Mesothelial cell of epicardium (in vitro differentiated cells): ENCODE measurements at regions not wholly inside any gene's neighbourhood (a gene's known extent, or its start where the extent isn't known, plus 50 kb on each side); places are given as distances from the start of the nearest gene placed in this dataset.
"Not testable (repeated sequence)": the region's sequence is repeated elsewhere in the genome, so short reads cannot be mapped to it uniquely, and the experiment has no call there.

Experiments used
- DNase-seq, 2 experiments: peaks; one replicate each; pipeline ENCODE4 v3.0.0; 2021; ENCODE audit warnings: low spot score in 2 of 2; ENCODE audit not compliant: unreplicated experiment in 2 of 2
- H3K27ac Mint-ChIP-seq: 2 replicates; pipeline ENCODE4 v1.8.0; 2021; ENCODE audit warnings: mixed read lengths
- H3K27me3 Mint-ChIP-seq: 2 replicates; pipeline ENCODE4 v1.8.0; 2021; ENCODE audit warnings: low read depth, mixed read lengths
- H3K36me3 Mint-ChIP-seq: 2 replicates; pipeline ENCODE4 v1.8.0; 2021; ENCODE audit warnings: mixed read lengths
- H3K4me1 Mint-ChIP-seq: 2 replicates; pipeline ENCODE4 v1.8.0; 2021; ENCODE audit warnings: mixed read lengths
- H3K4me3 Mint-ChIP-seq: 2 replicates; pipeline ENCODE4 v1.8.0; 2021; ENCODE audit warnings: mild to moderate bottlenecking, moderate library complexity, mixed read lengths
- H3K9me3 Mint-ChIP-seq: 2 replicates; pipeline ENCODE4 v1.8.0; 2021; ENCODE audit warnings: mixed read lengths
- CTCF ChIP-seq: fragments of 200-600 bp; sonication (generic); IDR thresholded peaks from one replicate; pipeline ENCODE4 v1.5.0; 2021; ENCODE audit warnings: antibody characterized with exemption; ENCODE audit not compliant: unreplicated experiment

DNA sequence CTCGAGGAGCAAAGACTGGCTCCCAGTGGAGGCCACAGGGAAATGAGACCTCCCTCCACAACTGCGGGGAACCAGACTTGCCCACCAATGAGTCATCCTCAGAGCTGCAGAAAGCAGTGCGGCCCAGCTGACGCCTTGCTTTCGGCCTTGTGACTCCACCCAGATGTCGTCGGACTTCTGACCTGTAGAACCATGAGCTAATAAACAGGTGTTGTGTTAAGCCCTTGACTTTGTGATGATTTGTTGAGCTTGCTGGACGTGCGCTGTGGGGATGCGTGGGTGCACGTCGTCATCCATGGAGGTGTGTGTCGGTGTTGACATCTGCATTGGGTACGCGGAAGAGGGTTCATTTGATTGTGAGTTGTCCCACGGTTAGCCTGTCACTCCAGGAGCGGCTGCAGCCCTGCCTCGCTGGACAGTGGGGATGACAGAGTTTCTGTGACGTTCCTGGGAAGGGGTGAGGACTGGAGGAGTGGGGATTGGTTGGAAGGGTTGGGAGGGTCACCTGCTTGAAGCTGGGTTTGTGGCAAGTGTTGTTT, 154.1 kb downstream of the SH3BP4 start:
- Mint-ChIP-seq H3K27me3 (peaks cover 11% of the 10 kb centered on the region), H3K4me1 (peaks cover 4% of the 10 kb centered on the region), H3K36me3 (no peaks in the 10 kb centered on the region), H3K27ac (no peak overlapping the region), H3K4me3 (no peak overlapping the region), H3K9me3 (no peaks in the 10 kb centered on the region)
- DNase-seq = no peak
- no peak for TF ChIP-seq CTCF

DNA sequence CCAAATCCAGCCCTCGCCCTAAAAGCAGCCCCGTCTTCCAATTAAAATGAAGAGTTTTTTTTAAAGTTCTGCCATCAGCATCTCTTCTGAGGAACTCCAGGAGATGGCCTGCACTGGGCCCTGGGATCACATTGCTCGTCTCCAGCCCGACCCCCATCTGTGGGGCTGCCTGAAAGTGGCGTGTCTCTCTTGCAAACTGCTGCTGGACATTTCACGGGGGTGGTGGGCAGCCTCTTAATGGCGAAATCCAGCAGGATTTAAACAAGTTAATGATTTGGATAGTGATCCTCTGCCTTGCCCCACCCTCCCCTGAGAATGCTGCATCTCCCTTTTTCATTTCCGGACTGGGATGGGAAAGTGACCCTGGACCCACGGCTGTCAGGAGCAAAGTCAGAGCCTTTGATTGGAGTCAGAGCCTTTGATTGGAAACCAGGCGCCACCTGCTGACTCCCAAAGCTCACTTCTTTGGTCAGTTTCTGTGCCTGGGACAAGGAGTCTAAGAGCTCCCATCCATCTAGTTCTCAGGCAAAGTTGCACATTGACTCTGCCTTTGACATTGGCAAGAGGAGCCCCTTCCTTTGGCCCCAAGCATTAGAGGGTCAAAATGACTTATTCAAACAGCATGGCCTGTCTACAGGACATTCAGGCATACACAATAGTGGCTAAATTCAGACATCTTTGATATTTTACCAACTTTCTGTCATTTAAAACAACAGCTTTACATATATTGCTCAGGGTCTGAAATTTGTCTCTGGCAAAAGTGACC, 155.2 kb downstream of the SH3BP4 start:
- Mint-ChIP-seq H3K9me3 (no peaks in the 10 kb centered on the region), H3K4me3 (no peak overlapping the region), H3K27me3 (peaks cover 11% of the 10 kb centered on the region), H3K4me1 (peaks cover 4% of the 10 kb centered on the region), H3K36me3 (no peaks in the 10 kb centered on the region), H3K27ac (no peak overlapping the region)
- DNase-seq = peak in 1 of 2 experiments; percentile 65
- peak; percentile 32 for TF ChIP-seq CTCF

DNA sequence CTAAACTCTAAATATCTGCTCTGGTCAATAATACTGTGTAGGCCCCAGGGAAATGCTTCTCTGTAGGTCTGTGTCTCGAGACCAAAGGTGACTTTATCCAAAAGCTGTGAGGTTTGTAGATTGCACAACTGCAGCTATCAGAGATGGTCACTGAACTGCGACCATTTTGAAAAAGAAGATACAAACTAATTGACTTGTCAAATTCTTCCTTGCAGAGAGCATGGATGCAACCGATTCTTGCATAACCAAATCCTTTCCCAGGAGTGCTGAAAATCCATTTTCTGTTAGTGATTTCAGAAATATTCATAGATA, 155.8 kb downstream of the SH3BP4 start:
- Mint-ChIP-seq H3K27ac (no peak overlapping the region), H3K9me3 (no peaks in the 10 kb centered on the region), H3K4me1 (peaks cover 4% of the 10 kb centered on the region), H3K36me3 (no peaks in the 10 kb centered on the region), H3K27me3 (peaks cover 9% of the 10 kb centered on the region), H3K4me3 (no peak overlapping the region)
- TF ChIP-seq CTCF = no peak
- no peak for DNase-seq

DNA sequence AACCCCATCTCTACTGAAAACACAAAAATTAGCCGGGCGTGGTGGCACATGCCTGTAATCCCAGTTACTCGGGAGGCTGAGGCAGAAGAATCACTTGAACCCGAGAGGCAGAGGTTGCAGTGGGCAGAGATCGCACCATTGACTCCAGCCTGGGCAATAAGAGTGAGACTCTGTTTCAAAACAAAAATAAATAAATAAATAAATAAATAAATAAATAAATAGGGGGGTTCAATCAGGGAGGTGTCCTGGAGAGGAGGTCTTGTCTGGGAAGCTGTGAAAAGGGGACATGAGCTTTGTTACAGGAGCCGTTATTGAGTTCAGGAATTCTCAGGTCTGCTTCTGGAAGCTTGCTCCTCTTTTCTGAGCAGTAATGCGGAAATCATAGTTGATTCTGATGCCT, 157.7 kb downstream of the SH3BP4 start:
- H3K27me3 Mint-ChIP-seq, H3K4me1 Mint-ChIP-seq, H3K27ac Mint-ChIP-seq, H3K4me3 Mint-ChIP-seq, H3K36me3 Mint-ChIP-seq, H3K9me3 Mint-ChIP-seq, DNase-seq: not testable (repeated sequence)

DNA sequence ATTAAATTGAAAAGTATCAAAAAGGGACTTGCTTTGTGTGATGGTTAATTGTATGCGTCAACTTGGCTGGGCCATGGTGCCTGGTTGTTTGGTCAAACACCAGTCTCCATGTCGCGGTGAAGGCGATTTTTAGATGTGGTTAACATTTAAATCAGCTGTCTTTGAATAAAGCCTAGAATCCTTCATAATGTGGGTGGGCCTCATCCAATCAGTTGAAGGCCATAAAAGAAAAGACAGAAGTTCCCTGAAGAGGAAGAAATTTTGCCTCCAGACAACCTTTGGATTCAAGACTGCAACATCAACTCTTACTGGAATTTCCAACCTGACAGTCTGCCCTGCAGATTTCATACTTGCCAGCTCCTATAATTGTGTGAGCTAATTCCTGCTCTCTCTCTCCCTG, 160.5 kb downstream of the SH3BP4 start:
- TF ChIP-seq CTCF = no peak
- no peak overlapping the region for H3K27ac Mint-ChIP-seq
- H3K9me3 Mint-ChIP-seq = no peaks in the 10 kb centered on the region
- H3K4me3 Mint-ChIP-seq = no peak overlapping the region
- H3K36me3 Mint-ChIP-seq = no peaks in the 10 kb centered on the region
- no peaks in the 10 kb centered on the region for H3K4me1 Mint-ChIP-seq
- peaks cover 5% of the 10 kb centered on the region for H3K27me3 Mint-ChIP-seq
- no peak for DNase-seq

GRCh38 chr2:235113854-235114253, 162.0 kb downstream of the SH3BP4 start:
- no peak overlapping the region for H3K27ac Mint-ChIP-seq
- peaks cover 12% of the 10 kb centered on the region for H3K27me3 Mint-ChIP-seq
- H3K4me3 Mint-ChIP-seq = no peak overlapping the region
- DNase-seq = no peak
- H3K36me3 Mint-ChIP-seq = no peaks in the 10 kb centered on the region
- TF ChIP-seq CTCF = no peak
- H3K4me1 Mint-ChIP-seq = no peaks in the 10 kb centered on the region
- no peaks in the 10 kb centered on the region for H3K9me3 Mint-ChIP-seq
